HEK293 (cell line): ENCODE measurements at regions not wholly inside any gene's neighbourhood (a gene's known extent, or its start where the extent isn't known, plus 50 kb on each side); places are given as distances from the start of the nearest gene placed in this dataset.

Experiments used
- CTCF ChIA-PET: fragments of 350-600 bp; formaldehyde crosslinking; extraction: SDS; loops from one replicate; lab custom pipeline; 2021; ENCODE audit warnings: antibody characterized with exemption; lab: Yijun Ruan, JAX
- POLR2A ChIA-PET: fragments of 300-600 bp; formaldehyde crosslinking; extraction: SDS; loops from one replicate; lab custom pipeline; 2020; ENCODE audit warnings: antibody characterized with exemption, inconsistent platforms; lab: Yijun Ruan, JAX
- H3K27ac ChIP-seq: fragments of 200-500 bp; sonication (Bioruptor generic); 2 replicates; pipeline ENCODE4 v1.5.1; 2014; ENCODE audit warnings: low read depth, low read length, control low read depth, inconsistent platforms; ENCODE audit errors: extremely low read depth
- H3K36me3 ChIP-seq, 2 experiments: fragments of 200-500 bp in 1 of 2; sonication (Bioruptor generic) in 1 of 2; 1 replicate in 1 of 2; 2 replicates in 1 of 2; pipeline ENCODE4 v1.5.1; 2014 to 2017; ENCODE audit warnings: inconsistent platforms in 2 of 2, low read length in 2 of 2; ENCODE audit not compliant: control insufficient read depth in 2 of 2, insufficient read depth in 1 of 2
- H3K4me1 ChIP-seq: fragments of 200-500 bp; sonication (Bioruptor generic); 2 replicates; pipeline ENCODE4 v1.5.1; 2014; ENCODE audit warnings: mild to moderate bottlenecking, low read length, inconsistent platforms; ENCODE audit not compliant: control insufficient read depth, insufficient read depth
- H3K4me3 ChIP-seq: 2 replicates; pipeline ENCODE4 v1.5.1; 2011; ENCODE audit warnings: low read depth, mild to moderate bottlenecking, control low read depth, low read length, moderate library complexity
- H3K9me3 ChIP-seq: fragments of 200-500 bp; sonication (Bioruptor generic); 2 replicates; pipeline ENCODE4 v1.5.1; 2014; ENCODE audit warnings: low read depth, low read length, inconsistent platforms; ENCODE audit not compliant: control insufficient read depth, insufficient read depth
- ATF2 ChIP-seq: fragments of 450-650 bp; formaldehyde crosslinking; IDR thresholded peaks from 2 replicates; pipeline ENCODE4 v1.5.1; 2016; ENCODE audit warnings: missing biosample characterization, missing genetic modification characterization, low read depth
- ELK4 ChIP-seq: IDR thresholded peaks from 2 replicates; pipeline ENCODE4 v1.6.1; 2011; ENCODE audit warnings: mild to moderate bottlenecking, low read depth, low read length, borderline replicate concordance
- GLI4 ChIP-seq: fragments of 450-650 bp; formaldehyde crosslinking; IDR thresholded peaks from 2 replicates; pipeline ENCODE4 v1.5.1; 2016; ENCODE audit warnings: missing biosample characterization, missing genetic modification characterization
- KLF1 ChIP-seq: fragments of 450-650 bp; formaldehyde crosslinking; IDR thresholded peaks from 2 replicates; pipeline ENCODE4 v1.5.1; 2016; ENCODE audit warnings: missing biosample characterization, missing genetic modification characterization
- MZF1 ChIP-seq: fragments of 450-650 bp; formaldehyde crosslinking; IDR thresholded peaks from 2 replicates; pipeline ENCODE4 v1.5.1; 2017; ENCODE audit warnings: missing biosample characterization, missing genetic modification characterization, borderline replicate concordance
- SALL2 ChIP-seq: fragments of 450-650 bp; formaldehyde crosslinking; IDR thresholded peaks from 2 replicates; pipeline ENCODE4 v1.5.0; 2017; ENCODE audit warnings: missing biosample characterization, mild to moderate bottlenecking, missing genetic modification characterization, borderline replicate concordance
- SETDB1 ChIP-seq: IDR thresholded peaks from one replicate; pipeline ENCODE4 v1.6.1; 2017; ENCODE audit warnings: mild to moderate bottlenecking, low read length, moderate library complexity, mixed read lengths; ENCODE audit not compliant: insufficient read length
- ZFP41 ChIP-seq: fragments of 450-650 bp; formaldehyde crosslinking; IDR thresholded peaks from 2 replicates; pipeline ENCODE4 v1.5.1; 2016; ENCODE audit warnings: missing biosample characterization, missing genetic modification characterization, borderline replicate concordance
- ZNF114 ChIP-seq: fragments of 450-650 bp; formaldehyde crosslinking; IDR thresholded peaks from 2 replicates; pipeline ENCODE4 v1.5.0; 2017; ENCODE audit warnings: missing biosample characterization, missing genetic modification characterization
- ZNF140 ChIP-seq: fragments of 450-650 bp; formaldehyde crosslinking; IDR thresholded peaks from 2 replicates; pipeline ENCODE4 v1.5.1; 2016; ENCODE audit warnings: missing biosample characterization, missing genetic modification characterization
- ZNF146 ChIP-seq: fragments of 450-650 bp; formaldehyde crosslinking; IDR thresholded peaks from 2 replicates; pipeline ENCODE4 v1.5.1; 2016; ENCODE audit warnings: missing biosample characterization, missing genetic modification characterization
- ZNF175 ChIP-seq: fragments of 450-650 bp; formaldehyde crosslinking; IDR thresholded peaks from 2 replicates; pipeline ENCODE4 v1.5.1; 2016; ENCODE audit warnings: missing biosample characterization, missing genetic modification characterization
- ZNF24 ChIP-seq: fragments of 450-650 bp; formaldehyde crosslinking; IDR thresholded peaks from 2 replicates; pipeline ENCODE4 v1.5.1; 2016; ENCODE audit warnings: missing biosample characterization, missing genetic modification characterization
- ZNF341 ChIP-seq: fragments of 450-650 bp; formaldehyde crosslinking; IDR thresholded peaks from 2 replicates; pipeline ENCODE4; 2016; ENCODE audit warnings: low read depth, missing biosample characterization, missing genetic modification characterization
- ZNF391 ChIP-seq: fragments of 450-650 bp; formaldehyde crosslinking; IDR thresholded peaks from 2 replicates; pipeline ENCODE4 v1.5.1; 2016; ENCODE audit warnings: low read depth, missing biosample characterization, missing genetic modification characterization, borderline replicate concordance
- ZNF394 ChIP-seq: fragments of 450-650 bp; formaldehyde crosslinking; IDR thresholded peaks from 2 replicates; pipeline ENCODE4 v1.5.1; 2016; ENCODE audit warnings: missing biosample characterization, missing genetic modification characterization, mild to moderate bottlenecking, moderate library complexity, borderline replicate concordance
- ZNF433 ChIP-seq: fragments of 450-650 bp; formaldehyde crosslinking; IDR thresholded peaks from 2 replicates; pipeline ENCODE4 v1.5.1; 2016; ENCODE audit warnings: missing biosample characterization, missing genetic modification characterization, low read depth
- ZNF544 ChIP-seq: fragments of 450-650 bp; formaldehyde crosslinking; IDR thresholded peaks from 2 replicates; pipeline ENCODE4 v1.5.0; 2017; ENCODE audit warnings: missing biosample characterization, missing genetic modification characterization
- ZNF600 ChIP-seq: fragments of 450-650 bp; formaldehyde crosslinking; IDR thresholded peaks from 2 replicates; pipeline ENCODE4 v1.5.1; 2016; ENCODE audit warnings: missing biosample characterization, missing genetic modification characterization
- ZNF654 ChIP-seq: fragments of 450-650 bp; formaldehyde crosslinking; IDR thresholded peaks from 2 replicates; pipeline ENCODE4 v1.5.1; 2016; ENCODE audit warnings: low read depth, missing biosample characterization, missing genetic modification characterization
- ZNF692 ChIP-seq: fragments of 450-650 bp; formaldehyde crosslinking; IDR thresholded peaks from 2 replicates; pipeline ENCODE4 v1.5.1; 2016; ENCODE audit warnings: missing biosample characterization, missing genetic modification characterization
- ZNF76 ChIP-seq: fragments of 450-650 bp; formaldehyde crosslinking; IDR thresholded peaks from 2 replicates; pipeline ENCODE4; 2016; ENCODE audit warnings: low read depth, missing biosample characterization, missing genetic modification characterization, borderline replicate concordance
- TF ChIP-seq, protein P1 (sequence below): fragments of 450-650 bp; formaldehyde crosslinking; conservative IDR thresholded peaks from 2 replicates; pipeline ENCODE4 v1.5.1; 2016; ENCODE audit warnings: low read depth, missing biosample characterization, missing genetic modification characterization

- no peak overlapping the region for H3K4me3 ChIP-seq
- CTCF ChIA-PET: interaction anchor here (0.7 to 2.0 kb wide), 3 partner anchors 23 to 228 kb away, joined by 3 to 5 read pairs (median 5); no protein-coding TSS in a partner anchor
Observed at GRCh38 chr11:22559416-22559815, 66.2 kb downstream of the FANCF start.

DNA sequence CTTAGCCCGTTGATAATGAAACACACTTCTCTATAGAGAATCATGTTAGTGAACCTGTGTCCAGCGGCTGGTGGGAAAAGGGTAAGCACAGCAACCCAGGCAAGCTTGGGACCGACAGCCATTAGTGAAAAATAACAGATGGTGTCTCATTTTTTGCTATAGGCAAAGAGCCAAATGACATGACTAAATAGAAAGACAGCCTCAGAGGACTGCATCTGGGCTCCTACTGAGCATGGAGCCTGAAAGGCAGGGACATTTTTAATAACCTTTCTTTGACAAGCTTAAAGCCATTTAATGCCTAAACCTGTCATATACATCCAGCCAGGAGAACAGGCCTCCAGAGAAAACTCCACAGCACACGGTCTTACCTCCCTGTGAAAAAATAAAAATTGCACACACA is 67.0 kb downstream of the FANCF start:
- Histone ChIP-seq H3K36me3 (no peaks in the 10 kb centered on the region), H3K4me1 (no peaks in the 10 kb centered on the region), H3K4me3 (no peak overlapping the region), H3K27ac (no peak overlapping the region), H3K9me3 (no peaks in the 10 kb centered on the region)
- TF ChIP-seq KLF1 (tag by site-specific recombination) (no peak), ZNF433 (tag by site-specific recombination) (no peak), ZNF146 (tag by site-specific recombination) (no peak), ATF2 (tag by site-specific recombination) (no peak), ZNF114 (tag by site-specific recombination) (no peak), ZNF76 (tag by site-specific recombination) (no peak), GLI4 (no peak), SETDB1 (no peak), ZNF140 (tag by site-specific recombination) (no peak), ZNF544 (tag by site-specific recombination) (no peak), ZNF600 (tag by site-specific recombination) (no peak), ELK4 (no peak), ZNF654 (tag by site-specific recombination) (no peak), ZNF24 (tag by site-specific recombination) (no peak), SALL2 (tag by site-specific recombination) (no peak), ZFP41 (tag by site-specific recombination) (no peak), ZNF341 (no peak), MZF1 (tag by site-specific recombination) (no peak), ZNF394 (tag by site-specific recombination) (no peak)
- TF ChIP-seq, protein P1, sequence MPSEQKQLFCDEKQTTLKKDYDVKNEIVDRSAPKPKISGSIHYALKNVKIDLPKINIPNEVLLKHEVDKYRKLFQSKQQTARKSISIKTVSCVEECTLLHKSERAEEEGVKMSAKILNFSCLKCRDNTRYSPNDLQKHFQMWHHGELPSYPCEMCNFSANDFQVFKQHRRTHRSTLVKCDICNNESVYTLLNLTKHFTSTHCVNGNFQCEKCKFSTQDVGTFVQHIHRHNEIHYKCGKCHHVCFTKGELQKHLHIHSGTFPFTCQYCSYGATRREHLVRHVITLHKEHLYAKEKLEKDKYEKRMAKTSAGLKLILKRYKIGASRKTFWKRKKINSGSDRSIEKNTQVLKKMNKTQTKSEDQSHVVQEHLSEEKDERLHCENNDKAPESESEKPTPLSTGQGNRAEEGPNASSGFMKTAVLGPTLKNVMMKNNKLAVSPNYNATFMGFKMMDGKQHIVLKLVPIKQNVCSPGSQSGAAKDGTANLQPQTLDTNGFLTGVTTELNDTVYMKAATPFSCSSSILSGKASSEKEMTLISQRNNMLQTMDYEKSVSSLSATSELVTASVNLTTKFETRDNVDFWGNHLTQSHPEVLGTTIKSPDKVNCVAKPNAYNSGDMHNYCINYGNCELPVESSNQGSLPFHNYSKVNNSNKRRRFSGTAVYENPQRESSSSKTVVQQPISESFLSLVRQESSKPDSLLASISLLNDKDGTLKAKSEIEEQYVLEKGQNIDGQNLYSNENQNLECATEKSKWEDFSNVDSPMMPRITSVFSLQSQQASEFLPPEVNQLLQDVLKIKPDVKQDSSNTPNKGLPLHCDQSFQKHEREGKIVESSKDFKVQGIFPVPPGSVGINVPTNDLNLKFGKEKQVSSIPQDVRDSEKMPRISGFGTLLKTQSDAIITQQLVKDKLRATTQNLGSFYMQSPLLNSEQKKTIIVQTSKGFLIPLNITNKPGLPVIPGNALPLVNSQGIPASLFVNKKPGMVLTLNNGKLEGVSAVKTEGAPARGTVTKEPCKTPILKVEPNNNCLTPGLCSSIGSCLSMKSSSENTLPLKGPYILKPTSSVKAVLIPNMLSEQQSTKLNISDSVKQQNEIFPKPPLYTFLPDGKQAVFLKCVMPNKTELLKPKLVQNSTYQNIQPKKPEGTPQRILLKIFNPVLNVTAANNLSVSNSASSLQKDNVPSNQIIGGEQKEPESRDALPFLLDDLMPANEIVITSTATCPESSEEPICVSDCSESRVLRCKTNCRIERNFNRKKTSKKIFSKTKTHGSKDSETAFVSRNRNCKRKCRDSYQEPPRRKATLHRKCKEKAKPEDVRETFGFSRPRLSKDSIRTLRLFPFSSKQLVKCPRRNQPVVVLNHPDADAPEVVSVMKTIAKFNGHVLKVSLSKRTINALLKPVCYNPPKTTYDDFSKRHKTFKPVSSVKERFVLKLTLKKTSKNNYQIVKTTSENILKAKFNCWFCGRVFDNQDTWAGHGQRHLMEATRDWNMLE: no peak
- ChIA-PET CTCF (interaction anchor here (0.7 kb wide), 1 partner anchor 220 kb away, joined by 3 read pairs; no protein-coding TSS in a partner anchor), POLR2A (no interaction called here)

More at GRCh38 chr11:22559416-22559815, 66.2 kb downstream of the FANCF start:
- Histone ChIP-seq H3K27ac (no peak overlapping the region), H3K4me1 (no peaks in the 10 kb centered on the region), H3K9me3 (no peaks in the 10 kb centered on the region), H3K36me3 (no peaks in the 10 kb centered on the region)
- POLR2A ChIA-PET: no interaction called here
- TF ChIP-seq SETDB1 (no peak), ZNF692 (no peak), ZNF391 (tag by site-specific recombination) (no peak), ZNF175 (tag by site-specific recombination) (no peak)
